Neural cell (in vitro differentiated cells): ENCODE measurements at regions not wholly inside any gene's neighbourhood (a gene's known extent, or its start where the extent isn't known, plus 50 kb on each side); places are given as distances from the start of the nearest gene placed in this dataset.

Experiments
- CTCF ChIP-seq: fragments of 450-650 bp; IDR thresholded peaks from 2 replicates; pipeline ENCODE4 v1.5.1; 2014; ENCODE audit warnings: antibody characterized with exemption, mild to moderate bottlenecking, moderate library complexity; ENCODE audit not compliant: poor library complexity, severe bottlenecking
- POLR2AphosphoS5 ChIP-seq: IDR thresholded peaks from 2 replicates; pipeline ENCODE4 v1.6.1; 2012

GRCh38 chr16:26715969-26716368 is 350.8 kb upstream of the C16orf82 start:
- TF ChIP-seq CTCF (no peak), POLR2AphosphoS5 (no peak)
